ENCODE measurements at regions not wholly inside any gene's neighbourhood (a gene's known extent, or its start where the extent isn't known, plus 50 kb on each side); places are given as distances from the start of the nearest gene placed in this dataset.

GRCh38 chr11:130774703-130775102, 141.6 kb downstream of the SNX19 start:
- no peak for DNase-seq (ENCODE audit: low read depth)
- H3K4me3 ChIP-seq (ENCODE audit: low read depth, low read length): no peak overlapping the region
- in situ Hi-C loops (cut with HindIII; ENCODE audit: low sequenced_read_pairs): no loop called here
- TF ChIP-seq CTCF (IDR thresholded peaks at IDR 0.05; ENCODE audit: low read depth, low read length, missing control alignments): no peak

- H3K4me3 ChIP-seq (ENCODE audit: low read depth, low read length): no peak overlapping the region
- no peak for TF ChIP-seq CTCF (IDR thresholded peaks at IDR 0.05; ENCODE audit: low read depth, low read length, missing control alignments)
- in situ Hi-C loops (cut with HindIII; ENCODE audit: low sequenced_read_pairs): no loop called here
- DNase-seq (ENCODE audit: low read depth): no peak
Measured at GRCh38 chr11:130775306-130776060, 140.8 kb downstream of the SNX19 start.

GRCh38 chr11:130776061-130776419, 140.2 kb downstream of the SNX19 start:
- DNase-seq (ENCODE audit: low read depth): no peak
- in situ Hi-C loops (cut with HindIII; ENCODE audit: low sequenced_read_pairs): no loop called here

GRCh38 chr11:130778026-130778425, 138.3 kb downstream of the SNX19 start:
- in situ Hi-C loops (cut with HindIII; ENCODE audit: low sequenced_read_pairs): no loop called here
- TF ChIP-seq CTCF (IDR thresholded peaks at IDR 0.05; ENCODE audit: low read depth, low read length, missing control alignments): no peak
- no peak for DNase-seq (ENCODE audit: low read depth)
- no peak overlapping the region for H3K4me3 ChIP-seq (ENCODE audit: low read depth, low read length)

More at GRCh38 chr11:130776061-130776419, 140.2 kb downstream of the SNX19 start:
- H3K4me3 ChIP-seq (ENCODE audit: low read depth, low read length): no peak overlapping the region
- TF ChIP-seq CTCF (IDR thresholded peaks at IDR 0.05; ENCODE audit: low read depth, low read length, missing control alignments): no peak

- in situ Hi-C loops (cut with HindIII; ENCODE audit: low sequenced_read_pairs): no loop called here
Measured at GRCh38 chr11:130778705-130779104, 137.6 kb downstream of the SNX19 start.

GRCh38 chr11:130779267-130779666, 137.0 kb downstream of the SNX19 start:
- H3K4me3 ChIP-seq (ENCODE audit: low read depth, low read length): no peak overlapping the region
- no peak for TF ChIP-seq CTCF (IDR thresholded peaks at IDR 0.05; ENCODE audit: low read depth, low read length, missing control alignments)
- in situ Hi-C loops (cut with HindIII; ENCODE audit: low sequenced_read_pairs): no loop called here
- DNase-seq (ENCODE audit: low read depth): no peak

More at GRCh38 chr11:130778705-130779104, 137.6 kb downstream of the SNX19 start:
- DNase-seq (ENCODE audit: low read depth): no peak
- no peak for TF ChIP-seq CTCF (IDR thresholded peaks at IDR 0.05; ENCODE audit: low read depth, low read length, missing control alignments)
- H3K4me3 ChIP-seq (ENCODE audit: low read depth, low read length): no peak overlapping the region

All from astrocyte of the cerebellum (primary cell).